B cell (primary cell): ENCODE measurements at regions not wholly inside any gene's neighbourhood (a gene's known extent, or its start where the extent isn't known, plus 50 kb on each side); places are given as distances from the start of the nearest gene placed in this dataset.

Experiments
- EZH2 ChIP-seq: IDR thresholded peaks from 2 replicates; pipeline ENCODE4 v1.6.1; 2012; ENCODE audit warnings: borderline replicate concordance, low read depth, mild to moderate bottlenecking, moderate library complexity, low read length; ENCODE audit not compliant: insufficient read depth, poor library complexity, severe bottlenecking
- TF ChIP-seq, protein P1 (sequence below): fragments of 200-600 bp; IDR thresholded peaks from one replicate; pipeline ENCODE4 v1.8.0; 2022; ENCODE audit warnings: antibody characterized with exemption, mild to moderate bottlenecking

- TF ChIP-seq, protein P1, sequence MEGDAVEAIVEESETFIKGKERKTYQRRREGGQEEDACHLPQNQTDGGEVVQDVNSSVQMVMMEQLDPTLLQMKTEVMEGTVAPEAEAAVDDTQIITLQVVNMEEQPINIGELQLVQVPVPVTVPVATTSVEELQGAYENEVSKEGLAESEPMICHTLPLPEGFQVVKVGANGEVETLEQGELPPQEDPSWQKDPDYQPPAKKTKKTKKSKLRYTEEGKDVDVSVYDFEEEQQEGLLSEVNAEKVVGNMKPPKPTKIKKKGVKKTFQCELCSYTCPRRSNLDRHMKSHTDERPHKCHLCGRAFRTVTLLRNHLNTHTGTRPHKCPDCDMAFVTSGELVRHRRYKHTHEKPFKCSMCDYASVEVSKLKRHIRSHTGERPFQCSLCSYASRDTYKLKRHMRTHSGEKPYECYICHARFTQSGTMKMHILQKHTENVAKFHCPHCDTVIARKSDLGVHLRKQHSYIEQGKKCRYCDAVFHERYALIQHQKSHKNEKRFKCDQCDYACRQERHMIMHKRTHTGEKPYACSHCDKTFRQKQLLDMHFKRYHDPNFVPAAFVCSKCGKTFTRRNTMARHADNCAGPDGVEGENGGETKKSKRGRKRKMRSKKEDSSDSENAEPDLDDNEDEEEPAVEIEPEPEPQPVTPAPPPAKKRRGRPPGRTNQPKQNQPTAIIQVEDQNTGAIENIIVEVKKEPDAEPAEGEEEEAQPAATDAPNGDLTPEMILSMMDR: no peak
- no peak for TF ChIP-seq EZH2
Observed at GRCh38 chr7:155213385-155213784, 84.3 kb upstream of the INSIG1 start.
